ENCODE measurements at regions not wholly inside any gene's neighbourhood (a gene's known extent, or its start where the extent isn't known, plus 50 kb on each side); places are given as distances from the start of the nearest gene placed in this dataset.

DNA sequence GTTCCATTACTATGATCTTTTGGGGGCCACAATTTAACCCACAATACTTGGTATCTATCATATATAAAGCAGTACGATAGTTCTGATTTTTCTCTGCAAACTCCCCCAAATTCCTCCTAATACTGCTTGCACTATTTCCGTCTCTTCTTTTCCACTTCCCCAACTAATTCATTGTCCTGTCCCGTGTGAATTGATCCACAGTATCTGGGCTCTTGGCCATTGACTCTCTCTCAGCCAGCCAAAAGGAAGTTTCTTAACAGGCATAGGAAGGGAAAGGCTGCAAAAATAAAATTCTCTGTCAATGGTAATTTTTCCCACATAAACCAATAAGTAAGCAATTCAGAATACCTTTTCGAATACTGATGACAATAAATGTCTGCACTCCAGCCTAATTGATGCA is 91.7 kb upstream of the DSCAM start:
- ATAC-seq (no peak), DNase-seq (no peak)
- ChIA-PET POLR2A (ENCODE audit: unreplicated experiment) (no interaction called here), CTCF (no interaction called here)
- Histone ChIP-seq H3K79me2 (ENCODE audit: low read length) (no peaks in the 10 kb centered on the region), H4K20me1 (ENCODE audit: low read length) (no peaks in the 10 kb centered on the region), H3K4me3 (ENCODE audit: low read length) (no peak overlapping the region), H3K4me2 (ENCODE audit: low read length) (no peak overlapping the region), H3K9me2 (replicated peaks; ENCODE audit: low read length) (no peaks in the 10 kb centered on the region), H3K4me1 (ENCODE audit: insufficient read depth, low read length) (no peaks in the 10 kb centered on the region), H3F3A (ENCODE audit: low read length, unreplicated experiment) (no peaks in the 10 kb centered on the region), H3K27ac (ENCODE audit: low read length) (no peak overlapping the region), H3K9me3 (ENCODE audit: low read length) (peaks cover 17% of the 10 kb centered on the region; the same call in 1 of the 2 replicates), H3K27me3 (ENCODE audit: low read length) (no peaks in the 10 kb centered on the region), H2AFZ (ENCODE audit: low read length) (no peak overlapping the region), H3K36me3 (ENCODE audit: low read depth, low read length) (no peaks in the 10 kb centered on the region), H3K9ac (ENCODE audit: low read length) (no peak overlapping the region)
- TF ChIP-seq EZH2phosphoT487 (IDR thresholded peaks at IDR 0.05; ENCODE audit: borderline replicate concordance, low read length) (no peak), EZH2 (IDR thresholded peaks at IDR 0.05; ENCODE audit: low read length, unreplicated experiment) (no peak), CTCF (conservative IDR thresholded peaks at IDR 0.05; ENCODE audit: low read depth, low read length) (no peak)
- BruUV-seq (replicated peaks) = no TSS peak
- intact Hi-C loops (cut with micrococcal nuclease) = no loop called here

DNA sequence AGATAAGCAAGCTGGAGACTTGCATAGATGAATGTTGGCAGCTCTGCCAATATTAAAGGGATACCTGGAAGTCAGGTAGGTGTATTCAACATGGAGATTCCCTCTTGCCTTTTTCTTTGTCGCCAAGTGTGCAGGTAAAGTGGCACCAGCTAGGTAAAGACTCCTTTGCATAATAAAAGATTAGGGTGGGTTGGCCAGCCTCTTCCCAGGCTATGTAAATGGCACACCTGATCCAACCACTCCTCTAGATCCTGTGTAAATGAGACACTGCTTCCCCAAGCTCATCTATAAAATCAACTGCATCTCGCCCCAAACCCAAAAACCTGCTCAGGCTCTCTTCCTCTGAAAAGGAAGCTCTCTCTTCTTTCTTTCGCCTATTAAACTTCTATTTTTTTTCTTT is 100.8 kb upstream of the DSCAM start:
- Histone ChIP-seq H3K9me2 (replicated peaks; ENCODE audit: low read length) (no peaks in the 10 kb centered on the region), H3K4me1 (ENCODE audit: insufficient read depth, low read length) (no peaks in the 10 kb centered on the region), H3K4me3 (ENCODE audit: low read length) (no peak overlapping the region), H3K4me2 (ENCODE audit: low read length) (no peak overlapping the region), H2AFZ (ENCODE audit: low read length) (no peak overlapping the region), H3K9ac (ENCODE audit: low read length) (no peak overlapping the region), H3K27ac (ENCODE audit: low read length) (no peak overlapping the region), H4K20me1 (ENCODE audit: low read length) (no peaks in the 10 kb centered on the region), H3F3A (ENCODE audit: low read length, unreplicated experiment) (no peaks in the 10 kb centered on the region), H3K36me3 (ENCODE audit: low read depth, low read length) (no peaks in the 10 kb centered on the region), H3K27me3 (ENCODE audit: low read length) (no peaks in the 10 kb centered on the region), H3K79me2 (ENCODE audit: low read length) (no peaks in the 10 kb centered on the region), H3K9me3 (ENCODE audit: low read length) (0 out of 2 replicates have a peak, but pooled peaks cover 8% of the 10 kb centered on the region)
- no TSS peak for BruUV-seq (replicated peaks)
- ChIA-PET CTCF (no interaction called here), POLR2A (ENCODE audit: unreplicated experiment) (no interaction called here)
- no peak for TF ChIP-seq EZH2phosphoT487 (IDR thresholded peaks at IDR 0.05; ENCODE audit: borderline replicate concordance, low read length)
- TF ChIP-seq EZH2 (IDR thresholded peaks at IDR 0.05; ENCODE audit: low read length, unreplicated experiment) = no peak
- TF ChIP-seq CTCF (conservative IDR thresholded peaks at IDR 0.05; ENCODE audit: low read depth, low read length) = no peak
- intact Hi-C loops (cut with micrococcal nuclease) = no loop called here
- ATAC-seq (no peak), DNase-seq (no peak)

DNA sequence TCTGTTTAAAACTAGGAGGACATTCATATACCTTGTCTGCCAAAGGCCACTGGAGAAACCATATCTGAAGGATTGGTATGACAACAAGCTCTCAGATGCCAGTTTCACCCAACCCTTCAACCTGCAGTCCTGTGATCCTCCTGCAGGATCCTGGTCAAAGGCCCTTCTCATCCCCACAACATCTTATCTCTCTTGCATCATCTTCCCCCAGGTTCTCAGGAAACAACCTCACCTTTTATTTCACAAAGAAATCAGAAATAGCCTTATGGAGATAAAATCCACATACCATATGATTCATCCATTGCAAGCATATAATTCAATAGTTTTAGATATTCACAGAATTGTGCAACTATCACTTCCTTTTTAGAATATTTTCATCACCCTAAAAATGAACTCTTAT is 104.0 kb upstream of the DSCAM start:
- no peak overlapping the region for H3K27ac ChIP-seq (ENCODE audit: low read length)
- intact Hi-C loops (cut with micrococcal nuclease) = no loop called here
- CTCF ChIA-PET = no interaction called here

More for the DNA sequence above, 104.0 kb upstream of the DSCAM start:
- H3F3A ChIP-seq (ENCODE audit: low read length, unreplicated experiment) = no peaks in the 10 kb centered on the region
- H2AFZ ChIP-seq (ENCODE audit: low read length) = no peak overlapping the region
- no peaks in the 10 kb centered on the region for H3K36me3 ChIP-seq (ENCODE audit: low read depth, low read length)
- 0 out of 2 replicates have a peak, but pooled peaks cover 4% of the 10 kb centered on the region for H3K9me3 ChIP-seq (ENCODE audit: low read length)
- POLR2A ChIA-PET (ENCODE audit: unreplicated experiment) = no interaction called here
- no peaks in the 10 kb centered on the region for H3K4me1 ChIP-seq (ENCODE audit: insufficient read depth, low read length)
- H3K4me3 ChIP-seq (ENCODE audit: low read length) = no peak overlapping the region
- TF ChIP-seq EZH2phosphoT487 (IDR thresholded peaks at IDR 0.05; ENCODE audit: borderline replicate concordance, low read length) = no peak
- no peak for TF ChIP-seq CTCF (conservative IDR thresholded peaks at IDR 0.05; ENCODE audit: low read depth, low read length)
- TF ChIP-seq EZH2 (IDR thresholded peaks at IDR 0.05; ENCODE audit: low read length, unreplicated experiment) = no peak
- no peaks in the 10 kb centered on the region for H4K20me1 ChIP-seq (ENCODE audit: low read length)
- no peak overlapping the region for H3K9ac ChIP-seq (ENCODE audit: low read length)
- DNase-seq = no peak
- H3K79me2 ChIP-seq (ENCODE audit: low read length) = no peaks in the 10 kb centered on the region
- no peaks in the 10 kb centered on the region for H3K27me3 ChIP-seq (ENCODE audit: low read length)
- no peak for ATAC-seq
- BruUV-seq (replicated peaks) = no TSS peak
- H3K4me2 ChIP-seq (ENCODE audit: low read length) = no peak overlapping the region
- H3K9me2 ChIP-seq (replicated peaks; ENCODE audit: low read length) = no peaks in the 10 kb centered on the region

Data from PC-3 (cell line).